HFF-Myc (cell line): ENCODE measurements at regions not wholly inside any gene's neighbourhood (a gene's known extent, or its start where the extent isn't known, plus 50 kb on each side); places are given as distances from the start of the nearest gene placed in this dataset.
A peak's percentile ranks its signal among the peaks of the same experiment; 100 is the strongest.

Source experiments
- DNase-seq: peaks from one replicate; pipeline ENCODE4 v3.0.0-alpha.2; 2011; ENCODE audit warnings: low read depth; ENCODE audit errors: extremely low read depth
- H3K4me3 ChIP-seq: replicated peaks from 2 replicates; pipeline ENCODE4 v1.5.1; 2011; ENCODE audit warnings: low read depth, mild to moderate bottlenecking, control low read depth, low read length
- CTCF ChIP-seq: IDR thresholded peaks from 2 replicates; pipeline ENCODE4 v1.5.1; 2012; ENCODE audit warnings: mild to moderate bottlenecking, low read depth, low read length, control low read depth; ENCODE audit errors: missing control alignments

GRCh38 chr9:82115331-82115730, 126.8 kb downstream of the SPATA31D1 start:
- TF ChIP-seq CTCF = no peak
- DNase-seq = no peak

GRCh38 chr9:82115900-82116299, 127.3 kb downstream of the SPATA31D1 start:
- no peak for DNase-seq
- TF ChIP-seq CTCF = no peak
- H3K4me3 ChIP-seq = no peak overlapping the region

More at GRCh38 chr9:82115331-82115730, 126.8 kb downstream of the SPATA31D1 start:
- no peak overlapping the region for H3K4me3 ChIP-seq

GRCh38 chr9:82116556-82116955, 128.0 kb downstream of the SPATA31D1 start:
- no peak for TF ChIP-seq CTCF
- H3K4me3 ChIP-seq = no peak overlapping the region
- DNase-seq = no peak

- no peak overlapping the region for H3K4me3 ChIP-seq
- TF ChIP-seq CTCF = no peak
- peak; percentile 51 for DNase-seq
Observed at GRCh38 chr9:82117026-82117811, 128.6 kb downstream of the SPATA31D1 start.

- no peak overlapping the region for H3K4me3 ChIP-seq
- TF ChIP-seq CTCF = no peak
- no peak for DNase-seq
Observed at GRCh38 chr9:82122731-82123130, 134.2 kb downstream of the SPATA31D1 start.

- DNase-seq = peak; percentile 27
- no peak overlapping the region for H3K4me3 ChIP-seq
- TF ChIP-seq CTCF = no peak
Observed at GRCh38 chr9:82124090-82124489, 135.5 kb downstream of the SPATA31D1 start.

GRCh38 chr9:82126256-82126655, 137.7 kb downstream of the SPATA31D1 start:
- TF ChIP-seq CTCF = no peak
- no peak for DNase-seq
- H3K4me3 ChIP-seq = no peak overlapping the region
